ENCODE measurements at regions not wholly inside any gene's neighbourhood (a gene's known extent, or its start where the extent isn't known, plus 50 kb on each side); places are given as distances from the start of the nearest gene placed in this dataset.

- Histone ChIP-seq H3K27ac (replicated peaks) (no peak overlapping the region), H3K4me3 (replicated peaks; ENCODE audit: insufficient read depth, low read length) (no peak overlapping the region), H3K27me3 (ENCODE audit: insufficient read depth, poor library complexity, severe bottlenecking) (no peaks in the 10 kb centered on the region)
- TF ChIP-seq GABPA (IDR thresholded peaks at IDR 0.05; ENCODE audit: low read depth): no peak
- TF ChIP-seq CTCF (IDR thresholded peaks at IDR 0.05; ENCODE audit: insufficient read depth, low read length): no peak
- no peak for TF ChIP-seq POLR2AphosphoS5 (IDR thresholded peaks at IDR 0.05; ENCODE audit: low read depth)
- TF ChIP-seq REST (IDR thresholded peaks at IDR 0.05; ENCODE audit: insufficient replicate concordance, low read depth): no peak
- no peak for TF ChIP-seq SPI1 (IDR thresholded peaks at IDR 0.05; ENCODE audit: borderline replicate concordance, low read depth)
- DNase-seq (ENCODE audit: low read depth in 1 of 2, low spot score in 1 of 2): no peak
These were observed 184.4 kb downstream of the CDH26 start for GRCh38 chr20:60142587-60142986.

- Histone ChIP-seq H3K27me3 (ENCODE audit: insufficient read depth, poor library complexity, severe bottlenecking) (no peaks in the 10 kb centered on the region), H3K27ac (replicated peaks) (no peak overlapping the region)
- TF ChIP-seq CTCF (IDR thresholded peaks at IDR 0.05; ENCODE audit: insufficient read depth, low read length) (no peak), GABPA (IDR thresholded peaks at IDR 0.05; ENCODE audit: low read depth) (no peak), SPI1 (IDR thresholded peaks at IDR 0.05; ENCODE audit: borderline replicate concordance, low read depth) (no peak), REST (IDR thresholded peaks at IDR 0.05; ENCODE audit: insufficient replicate concordance, low read depth) (no peak), POLR2AphosphoS5 (IDR thresholded peaks at IDR 0.05; ENCODE audit: low read depth) (no peak)
These were observed 185.1 kb downstream of the CDH26 start for GRCh38 chr20:60143261-60143842.

GRCh38 chr20:60144404-60144803 is 186.2 kb downstream of the CDH26 start:
- DNase-seq (ENCODE audit: low read depth in 1 of 2, low spot score in 1 of 2): no peak
- Histone ChIP-seq H3K27me3 (ENCODE audit: insufficient read depth, poor library complexity, severe bottlenecking) (no peaks in the 10 kb centered on the region), H3K4me3 (replicated peaks; ENCODE audit: insufficient read depth, low read length) (no peak overlapping the region), H3K27ac (replicated peaks) (no peak overlapping the region)
- no peak for TF ChIP-seq SPI1 (IDR thresholded peaks at IDR 0.05; ENCODE audit: borderline replicate concordance, low read depth)
- TF ChIP-seq GABPA (IDR thresholded peaks at IDR 0.05; ENCODE audit: low read depth): no peak
- TF ChIP-seq REST (IDR thresholded peaks at IDR 0.05; ENCODE audit: insufficient replicate concordance, low read depth): no peak
- no peak for TF ChIP-seq POLR2AphosphoS5 (IDR thresholded peaks at IDR 0.05; ENCODE audit: low read depth)
- TF ChIP-seq CTCF (IDR thresholded peaks at IDR 0.05; ENCODE audit: insufficient read depth, low read length): no peak

More at GRCh38 chr20:60143261-60143842, 185.1 kb downstream of the CDH26 start:
- DNase-seq (ENCODE audit: low read depth in 1 of 2, low spot score in 1 of 2): no peak
- no peak overlapping the region for H3K4me3 ChIP-seq (replicated peaks; ENCODE audit: insufficient read depth, low read length)

Measured in HL-60 (cell line).